Panc1 (cell line): ENCODE measurements at regions not wholly inside any gene's neighbourhood (a gene's known extent, or its start where the extent isn't known, plus 50 kb on each side); places are given as distances from the start of the nearest gene placed in this dataset.

Source experiments
- ATAC-seq: fragments of 200-7000 bp; cut with Tn5 transposase; 2 replicates; pipeline ENCODE4 v1.9.1; 2020; ENCODE audit warnings: mild to moderate bottlenecking, moderate library complexity
- BruUV-seq: library from RNA; stranded (reverse); fragments of 400-500 nt; replicated peaks from 2 replicates; lab custom pipeline; 2021; lab: Mats Ljungman, UMichigan
- CTCF ChIA-PET: fragments of 300-600 bp; sonication (Branson Sonifier 250); formaldehyde crosslinking; loops from one replicate; lab custom pipeline; 2022; ENCODE audit warnings: antibody characterized with exemption; lab: Charles Lee
- POLR2A ChIA-PET: fragments of 300-600 bp; sonication (Branson Sonifier 250); formaldehyde crosslinking; loops from one replicate; lab custom pipeline; 2022; ENCODE audit warnings: antibody characterized with exemption; lab: Charles Lee
- DNase-seq: peaks from one replicate; pipeline ENCODE4 v3.0.0-alpha.2; 2010; ENCODE audit warnings: low read depth, low spot score
- H3K27ac ChIP-seq: 2 replicates; pipeline ENCODE4 v1.5.1; 2011; ENCODE audit warnings: mild to moderate bottlenecking, low read length, inconsistent platforms
- H3K27me3 ChIP-seq: fragments of 200-500 bp; sonication (Bioruptor generic); 2 replicates; pipeline ENCODE4 v1.6.0; 2014; ENCODE audit warnings: low read length, inconsistent platforms; ENCODE audit not compliant: control insufficient read depth, insufficient read depth
- H3K36me3 ChIP-seq: fragments of 200-500 bp; sonication (Bioruptor generic); 2 replicates; pipeline ENCODE4 v1.5.1; 2014; ENCODE audit warnings: inconsistent platforms, mild to moderate bottlenecking, low read length, moderate library complexity; ENCODE audit not compliant: control insufficient read depth, insufficient read depth
- H3K4me1 ChIP-seq: 2 replicates; pipeline ENCODE4 v1.5.1; 2011; ENCODE audit warnings: inconsistent platforms, mild to moderate bottlenecking, low read length, moderate library complexity; ENCODE audit not compliant: control insufficient read depth, insufficient read depth
- H3K4me3 ChIP-seq, 2 experiments: 2 replicates each; pipeline ENCODE4 v1.5.1; 2011 to 2012; ENCODE audit warnings: low read depth in 2 of 2, low read length in 2 of 2, mild to moderate bottlenecking in 2 of 2, inconsistent platforms in 1 of 2, moderate library complexity in 1 of 2
- H3K9me3 ChIP-seq: fragments of 200-500 bp; sonication (Bioruptor generic); 2 replicates; pipeline ENCODE4 v1.5.1; 2014; ENCODE audit warnings: low read depth, mild to moderate bottlenecking, inconsistent platforms, low read length, moderate library complexity; ENCODE audit not compliant: control insufficient read depth, insufficient read depth
- POLR2AphosphoS5 ChIP-seq: IDR thresholded peaks from 2 replicates; pipeline ENCODE4 v1.6.1; 2012; ENCODE audit warnings: mild to moderate bottlenecking, low read depth, low read length, moderate library complexity
- SIN3A ChIP-seq: IDR thresholded peaks from 2 replicates; pipeline ENCODE4 v1.6.1; 2012; ENCODE audit warnings: low read depth, mild to moderate bottlenecking, low read length, moderate library complexity, borderline replicate concordance; ENCODE audit not compliant: insufficient read depth
- TCF7L2 ChIP-seq: IDR thresholded peaks from 2 replicates; pipeline ENCODE4 v1.6.1; 2011; ENCODE audit warnings: mild to moderate bottlenecking, low read depth, low read length, inconsistent platforms
- in situ Hi-C: cut with HindIII; loops from 2 replicates; pipeline ENCODE4 v1.10.0; 2016; ENCODE audit warnings: low sequenced_read_pairs, low pct_unique_long_range_greater_than_20kb
- intact Hi-C: fragments of 100-400 bp; cut with micrococcal nuclease; formaldehyde crosslinking; loops from one replicate; pipeline ENCODE4 v1.10.0; 2022; ENCODE audit not compliant: unreplicated experiment
- TF ChIP-seq, protein P1 (sequence below): fragments of 450-650 bp; IDR thresholded peaks from 2 replicates; pipeline ENCODE4 v1.5.1; 2017; ENCODE audit warnings: mild to moderate bottlenecking
- TF ChIP-seq, protein P2 (sequence below), 2 experiments: IDR thresholded peaks; 2 replicates each; pipeline ENCODE4 v1.6.1; 2011 to 2012; ENCODE audit warnings: low read depth in 2 of 2, control low read depth in 1 of 2, low read length in 1 of 2, mild to moderate bottlenecking in 1 of 2, moderate library complexity in 1 of 2; ENCODE audit not compliant: insufficient read depth in 1 of 2

DNA sequence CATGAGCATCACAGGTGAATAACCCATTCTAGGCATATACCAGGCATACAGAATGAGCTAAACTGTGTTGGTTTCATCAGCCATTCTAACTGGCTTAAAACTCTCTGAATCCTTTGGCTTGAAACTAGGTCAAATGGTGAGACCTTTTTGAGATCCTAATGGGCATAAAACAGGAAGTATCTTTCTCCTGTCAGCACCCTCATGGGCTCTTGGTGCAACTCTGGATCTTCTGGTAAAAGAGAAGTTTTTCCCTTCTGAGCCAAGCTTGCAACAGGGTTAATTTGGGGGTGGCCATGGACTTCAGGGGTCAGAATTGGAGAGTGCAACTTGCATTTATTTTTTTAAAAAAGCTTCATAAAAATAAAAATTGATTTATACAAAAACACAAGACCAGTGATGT is 67.9 kb upstream of the GRAMD1B start:
- POLR2A ChIA-PET: no interaction called here
- CTCF ChIA-PET: no interaction called here
- in situ Hi-C loops: no loop called here
- no peak for ATAC-seq
- Histone ChIP-seq H3K36me3 (no peaks in the 10 kb centered on the region), H3K27me3 (peaks cover 55% of the 10 kb centered on the region), H3K9me3 (no peaks in the 10 kb centered on the region), H3K27ac (no peak overlapping the region), H3K4me3 (no peak overlapping the region), H3K4me1 (no peaks in the 10 kb centered on the region)
- TF ChIP-seq, protein P1, sequence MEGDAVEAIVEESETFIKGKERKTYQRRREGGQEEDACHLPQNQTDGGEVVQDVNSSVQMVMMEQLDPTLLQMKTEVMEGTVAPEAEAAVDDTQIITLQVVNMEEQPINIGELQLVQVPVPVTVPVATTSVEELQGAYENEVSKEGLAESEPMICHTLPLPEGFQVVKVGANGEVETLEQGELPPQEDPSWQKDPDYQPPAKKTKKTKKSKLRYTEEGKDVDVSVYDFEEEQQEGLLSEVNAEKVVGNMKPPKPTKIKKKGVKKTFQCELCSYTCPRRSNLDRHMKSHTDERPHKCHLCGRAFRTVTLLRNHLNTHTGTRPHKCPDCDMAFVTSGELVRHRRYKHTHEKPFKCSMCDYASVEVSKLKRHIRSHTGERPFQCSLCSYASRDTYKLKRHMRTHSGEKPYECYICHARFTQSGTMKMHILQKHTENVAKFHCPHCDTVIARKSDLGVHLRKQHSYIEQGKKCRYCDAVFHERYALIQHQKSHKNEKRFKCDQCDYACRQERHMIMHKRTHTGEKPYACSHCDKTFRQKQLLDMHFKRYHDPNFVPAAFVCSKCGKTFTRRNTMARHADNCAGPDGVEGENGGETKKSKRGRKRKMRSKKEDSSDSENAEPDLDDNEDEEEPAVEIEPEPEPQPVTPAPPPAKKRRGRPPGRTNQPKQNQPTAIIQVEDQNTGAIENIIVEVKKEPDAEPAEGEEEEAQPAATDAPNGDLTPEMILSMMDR: no peak
- TF ChIP-seq, protein P2, sequence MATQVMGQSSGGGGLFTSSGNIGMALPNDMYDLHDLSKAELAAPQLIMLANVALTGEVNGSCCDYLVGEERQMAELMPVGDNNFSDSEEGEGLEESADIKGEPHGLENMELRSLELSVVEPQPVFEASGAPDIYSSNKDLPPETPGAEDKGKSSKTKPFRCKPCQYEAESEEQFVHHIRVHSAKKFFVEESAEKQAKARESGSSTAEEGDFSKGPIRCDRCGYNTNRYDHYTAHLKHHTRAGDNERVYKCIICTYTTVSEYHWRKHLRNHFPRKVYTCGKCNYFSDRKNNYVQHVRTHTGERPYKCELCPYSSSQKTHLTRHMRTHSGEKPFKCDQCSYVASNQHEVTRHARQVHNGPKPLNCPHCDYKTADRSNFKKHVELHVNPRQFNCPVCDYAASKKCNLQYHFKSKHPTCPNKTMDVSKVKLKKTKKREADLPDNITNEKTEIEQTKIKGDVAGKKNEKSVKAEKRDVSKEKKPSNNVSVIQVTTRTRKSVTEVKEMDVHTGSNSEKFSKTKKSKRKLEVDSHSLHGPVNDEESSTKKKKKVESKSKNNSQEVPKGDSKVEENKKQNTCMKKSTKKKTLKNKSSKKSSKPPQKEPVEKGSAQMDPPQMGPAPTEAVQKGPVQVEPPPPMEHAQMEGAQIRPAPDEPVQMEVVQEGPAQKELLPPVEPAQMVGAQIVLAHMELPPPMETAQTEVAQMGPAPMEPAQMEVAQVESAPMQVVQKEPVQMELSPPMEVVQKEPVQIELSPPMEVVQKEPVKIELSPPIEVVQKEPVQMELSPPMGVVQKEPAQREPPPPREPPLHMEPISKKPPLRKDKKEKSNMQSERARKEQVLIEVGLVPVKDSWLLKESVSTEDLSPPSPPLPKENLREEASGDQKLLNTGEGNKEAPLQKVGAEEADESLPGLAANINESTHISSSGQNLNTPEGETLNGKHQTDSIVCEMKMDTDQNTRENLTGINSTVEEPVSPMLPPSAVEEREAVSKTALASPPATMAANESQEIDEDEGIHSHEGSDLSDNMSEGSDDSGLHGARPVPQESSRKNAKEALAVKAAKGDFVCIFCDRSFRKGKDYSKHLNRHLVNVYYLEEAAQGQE (IDR thresholded peaks at IDR 0.05; ENCODE audit: insufficient read depth in 1 of 2, low read depth in 2 of 2, low read length in 1 of 2): no peak
- BruUV-seq: no TSS peak
- DNase-seq: no peak
- intact Hi-C loops: no loop called here

DNA sequence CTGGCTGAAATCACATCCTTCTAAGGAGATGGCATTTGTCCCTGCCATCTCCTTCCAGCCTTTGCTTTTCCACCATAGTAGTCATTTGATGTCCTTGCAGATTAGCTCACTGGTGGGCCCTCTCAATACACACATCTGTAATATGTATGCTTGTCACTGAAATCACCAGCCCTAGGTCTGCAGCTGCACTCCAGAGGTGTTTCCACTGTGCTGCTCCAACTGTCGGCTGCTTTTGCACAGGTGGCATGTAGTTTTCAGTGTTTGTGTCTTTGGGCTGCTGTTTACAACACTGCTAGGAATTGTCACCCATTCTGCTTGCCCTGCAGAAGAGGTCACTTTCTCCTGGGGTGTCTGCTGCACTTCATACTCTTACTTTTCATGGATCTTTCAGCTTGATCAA is 69.0 kb upstream of the GRAMD1B start:
- CTCF ChIA-PET: no interaction called here
- Histone ChIP-seq H3K27me3 (peaks cover 55% of the 10 kb centered on the region), H3K36me3 (no peaks in the 10 kb centered on the region), H3K27ac (no peak overlapping the region), H3K9me3 (no peaks in the 10 kb centered on the region), H3K4me3 (no peak overlapping the region), H3K4me1 (no peaks in the 10 kb centered on the region)
- DNase-seq: no peak
- BruUV-seq: no TSS peak
- in situ Hi-C loops: no loop called here
- TF ChIP-seq POLR2AphosphoS5 (no peak), SIN3A (no peak), TCF7L2 (no peak)
- TF ChIP-seq, protein P1: no peak
- TF ChIP-seq, protein P2 (IDR thresholded peaks at IDR 0.05; ENCODE audit: insufficient read depth in 1 of 2, low read depth in 2 of 2, low read length in 1 of 2): no peak
- POLR2A ChIA-PET: no interaction called here
- no peak for ATAC-seq
- intact Hi-C loops: no loop called here
